ENCODE measurements at regions not wholly inside any gene's neighbourhood (a gene's known extent, or its start where the extent isn't known, plus 50 kb on each side); places are given as distances from the start of the nearest gene placed in this dataset.

DNA sequence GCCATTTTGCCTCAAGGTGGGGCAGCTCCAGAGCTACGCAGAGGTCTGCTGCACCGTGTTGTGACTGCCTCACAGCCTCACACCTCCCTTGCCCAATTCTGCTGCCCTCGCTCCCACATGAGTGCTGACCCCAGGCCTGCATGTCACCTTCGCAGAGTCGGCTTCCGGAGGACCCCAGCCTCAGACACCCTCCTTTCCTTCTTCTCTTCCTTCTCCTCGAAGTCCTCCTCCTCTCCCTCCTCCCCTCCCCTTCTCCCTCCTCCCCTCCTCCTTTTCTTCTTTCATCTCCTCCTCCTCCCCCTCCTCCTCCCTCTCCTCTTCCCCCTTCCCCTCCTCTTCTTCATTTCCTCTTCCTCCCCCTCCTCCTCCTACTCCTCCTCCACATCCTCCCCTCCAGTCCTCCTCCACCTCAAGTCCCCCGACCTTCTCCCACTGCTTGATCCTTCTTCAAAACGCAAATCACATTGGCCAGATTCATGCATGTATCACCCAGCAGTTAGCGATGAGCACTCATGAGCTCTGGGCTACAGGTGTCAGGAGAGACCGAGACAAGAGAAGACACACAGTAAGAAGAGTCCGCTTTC is 243.8 kb downstream of the RBFOX3 start:
- Histone ChIP-seq H3K27me3 (ENCODE audit: low read length) (peaks cover 91% of the 10 kb centered on the region), H3K9me3 (ENCODE audit: low read length) (no peaks in the 10 kb centered on the region), H3K79me2 (ENCODE audit: low read length) (no peaks in the 10 kb centered on the region), H3K4me2 (ENCODE audit: low read length) (no peak overlapping the region), H4K20me1 (ENCODE audit: low read length) (no peaks in the 10 kb centered on the region), H3K4me1 (ENCODE audit: insufficient read depth, low read length) (no peaks in the 10 kb centered on the region), H2AFZ (ENCODE audit: low read length) (no peak overlapping the region), H3F3A (ENCODE audit: low read length, unreplicated experiment) (no peaks in the 10 kb centered on the region), H3K27ac (ENCODE audit: low read length) (no peak overlapping the region), H3K9ac (ENCODE audit: low read length) (no peak overlapping the region), H3K4me3 (ENCODE audit: low read length) (no peak overlapping the region), H3K9me2 (replicated peaks; ENCODE audit: low read length) (no peaks in the 10 kb centered on the region), H3K36me3 (ENCODE audit: low read depth, low read length) (no peaks in the 10 kb centered on the region)
- no peak for ATAC-seq
- DNase-seq, result no peak
- no TSS peak for BruUV-seq (replicated peaks)
- ChIA-PET CTCF (no interaction called here), POLR2A (ENCODE audit: unreplicated experiment) (no interaction called here)
- intact Hi-C loops (cut with micrococcal nuclease), result no loop called here
- TF ChIP-seq CTCF (conservative IDR thresholded peaks at IDR 0.05; ENCODE audit: low read depth, low read length), result no peak
- no peak for TF ChIP-seq EZH2phosphoT487 (IDR thresholded peaks at IDR 0.05; ENCODE audit: borderline replicate concordance, low read length)
- TF ChIP-seq EZH2 (IDR thresholded peaks at IDR 0.05; ENCODE audit: low read length, unreplicated experiment), result no peak

- DNase-seq (no peak), ATAC-seq (no peak)
- intact Hi-C loops (cut with micrococcal nuclease), result no loop called here
- Histone ChIP-seq H2AFZ (ENCODE audit: low read length) (no peak overlapping the region), H3K4me1 (ENCODE audit: insufficient read depth, low read length) (no peaks in the 10 kb centered on the region), H3K27ac (ENCODE audit: low read length) (no peak overlapping the region), H3K4me2 (ENCODE audit: low read length) (no peak overlapping the region), H3K36me3 (ENCODE audit: low read depth, low read length) (no peaks in the 10 kb centered on the region), H4K20me1 (ENCODE audit: low read length) (no peaks in the 10 kb centered on the region), H3K79me2 (ENCODE audit: low read length) (no peaks in the 10 kb centered on the region), H3K9ac (ENCODE audit: low read length) (no peak overlapping the region), H3K27me3 (ENCODE audit: low read length) (peaks cover 95% of the 10 kb centered on the region), H3K4me3 (ENCODE audit: low read length) (no peak overlapping the region), H3K9me3 (ENCODE audit: low read length) (no peaks in the 10 kb centered on the region), H3F3A (ENCODE audit: low read length, unreplicated experiment) (no peaks in the 10 kb centered on the region), H3K9me2 (replicated peaks; ENCODE audit: low read length) (no peaks in the 10 kb centered on the region)
- POLR2A ChIA-PET (ENCODE audit: unreplicated experiment), result interaction anchor here (0.6 kb wide), 1 partner anchor 207 kb away, joined by 4 read pairs; no protein-coding TSS in a partner anchor
- no TSS peak for BruUV-seq (replicated peaks)
- TF ChIP-seq EZH2phosphoT487 (IDR thresholded peaks at IDR 0.05; ENCODE audit: borderline replicate concordance, low read length) (no peak), CTCF (conservative IDR thresholded peaks at IDR 0.05; ENCODE audit: low read depth, low read length) (no peak), EZH2 (IDR thresholded peaks at IDR 0.05; ENCODE audit: low read length, unreplicated experiment) (no peak)
- CTCF ChIA-PET, result interaction anchor here (0.6 kb wide), 1 partner anchor 18 kb away, joined by 3 read pairs; no protein-coding TSS in a partner anchor
Observed at GRCh38 chr17:79365836-79366770, 244.7 kb downstream of the RBFOX3 start.

GRCh38 chr17:79365351-79365750 is 245.5 kb downstream of the RBFOX3 start:
- ATAC-seq, result no peak
- Histone ChIP-seq H3F3A (ENCODE audit: low read length, unreplicated experiment) (no peaks in the 10 kb centered on the region), H3K9me3 (ENCODE audit: low read length) (no peaks in the 10 kb centered on the region), H3K9me2 (replicated peaks; ENCODE audit: low read length) (no peaks in the 10 kb centered on the region), H3K4me2 (ENCODE audit: low read length) (no peak overlapping the region), H3K4me1 (ENCODE audit: insufficient read depth, low read length) (no peaks in the 10 kb centered on the region), H3K27me3 (ENCODE audit: low read length) (peaks cover 100% of the 10 kb centered on the region), H3K79me2 (ENCODE audit: low read length) (no peaks in the 10 kb centered on the region), H3K27ac (ENCODE audit: low read length) (no peak overlapping the region), H2AFZ (ENCODE audit: low read length) (no peak overlapping the region), H3K36me3 (ENCODE audit: low read depth, low read length) (no peaks in the 10 kb centered on the region), H3K9ac (ENCODE audit: low read length) (no peak overlapping the region), H4K20me1 (ENCODE audit: low read length) (no peaks in the 10 kb centered on the region), H3K4me3 (ENCODE audit: low read length) (no peak overlapping the region)
- TF ChIP-seq EZH2 (IDR thresholded peaks at IDR 0.05; ENCODE audit: low read length, unreplicated experiment) (no peak), EZH2phosphoT487 (IDR thresholded peaks at IDR 0.05; ENCODE audit: borderline replicate concordance, low read length) (no peak), CTCF (conservative IDR thresholded peaks at IDR 0.05; ENCODE audit: low read depth, low read length) (no peak)
- ChIA-PET POLR2A (ENCODE audit: unreplicated experiment) (no interaction called here), CTCF (no interaction called here)
- DNase-seq, result no peak
- BruUV-seq (replicated peaks), result no TSS peak
- intact Hi-C loops (cut with micrococcal nuclease), result no loop called here
